ENCODE measurements at regions not wholly inside any gene's neighbourhood (a gene's known extent, or its start where the extent isn't known, plus 50 kb on each side); places are given as distances from the start of the nearest gene placed in this dataset.

GRCh38 chr5:103938146-103938695 lies 375.6 kb upstream of the NUDT12 start:
- TF ChIP-seq ZBTB7A (IDR thresholded peaks at IDR 0.05; ENCODE audit: low read depth) (no peak), NFIC (IDR thresholded peaks at IDR 0.05) (no peak), CREB1 (IDR thresholded peaks at IDR 0.05; ENCODE audit: low read depth) (no peak), TAF1 (IDR thresholded peaks at IDR 0.05; ENCODE audit: low read depth) (no peak), YY1 (IDR thresholded peaks at IDR 0.05; ENCODE audit: low read depth) (no peak), FOXM1 (IDR thresholded peaks at IDR 0.05; ENCODE audit: borderline replicate concordance, low read depth) (no peak), TEAD4 (IDR thresholded peaks at IDR 0.05) (no peak), EGR1 (IDR thresholded peaks at IDR 0.05) (no peak), MAX (IDR thresholded peaks at IDR 0.05) (no peak), EP300 (IDR thresholded peaks at IDR 0.05; ENCODE audit: borderline replicate concordance) (no peak), CEBPB (IDR thresholded peaks at IDR 0.05) (no peak), REST (IDR thresholded peaks at IDR 0.05; ENCODE audit: low read depth) (no peak)
